Mesendoderm (in vitro differentiated cells): ENCODE measurements at regions not wholly inside any gene's neighbourhood (a gene's known extent, or its start where the extent isn't known, plus 50 kb on each side); places are given as distances from the start of the nearest gene placed in this dataset.

Experiments used
- DNase-seq: peaks from one replicate; pipeline ENCODE4 v3.0.0; 2013
- H2AK5ac ChIP-seq: 2 replicates; pipeline ENCODE4 v1.6.1; 2013; ENCODE audit warnings: low read length, inconsistent platforms
- H2BK120ac ChIP-seq: 2 replicates; pipeline ENCODE4 v1.6.1; 2013; ENCODE audit warnings: low read depth, mild to moderate bottlenecking, low read length, moderate library complexity, mixed read lengths
- H2BK15ac ChIP-seq: replicated peaks from 2 replicates; pipeline ENCODE4 v1.6.1; 2013; ENCODE audit warnings: low read depth, mild to moderate bottlenecking, moderate library complexity
- H2BK5ac ChIP-seq: 2 replicates; pipeline ENCODE4 v1.6.1; 2013; ENCODE audit warnings: low read length, inconsistent platforms
- H3K18ac ChIP-seq: 2 replicates; pipeline ENCODE4 v1.6.1; 2013; ENCODE audit warnings: mild to moderate bottlenecking, low read length, mixed read lengths
- H3K23ac ChIP-seq: one replicate; pipeline ENCODE4 v1.6.1; 2013; ENCODE audit warnings: low read length
- H3K27ac ChIP-seq: 2 replicates; pipeline ENCODE4 v1.5.1; 2013; ENCODE audit warnings: low read depth, mild to moderate bottlenecking, inconsistent platforms, low read length, moderate library complexity
- H3K27me3 ChIP-seq: 2 replicates; pipeline ENCODE4 v1.6.1; 2013; ENCODE audit warnings: low read length, control low read depth, mild to moderate bottlenecking, inconsistent platforms; ENCODE audit not compliant: insufficient read depth, poor library complexity
- H3K36me3 ChIP-seq: 2 replicates; pipeline ENCODE4 v1.6.1; 2013; ENCODE audit warnings: low read length, inconsistent platforms; ENCODE audit not compliant: control insufficient read depth, insufficient read depth
- H3K4ac ChIP-seq: one replicate; pipeline ENCODE4 v1.6.1; 2013; ENCODE audit warnings: low read depth, mild to moderate bottlenecking, low read length, moderate library complexity
- H3K4me1 ChIP-seq: 2 replicates; pipeline ENCODE4 v1.6.1; 2013; ENCODE audit warnings: low read depth, low read length, inconsistent platforms; ENCODE audit not compliant: control insufficient read depth
- H3K4me2 ChIP-seq: 2 replicates; pipeline ENCODE4 v1.6.1; 2013; ENCODE audit warnings: low read length
- H3K4me3 ChIP-seq: 2 replicates; pipeline ENCODE4 v1.5.1; 2013; ENCODE audit warnings: mild to moderate bottlenecking, low read length
- H3K56ac ChIP-seq: one replicate; pipeline ENCODE4 v1.6.1; 2013; ENCODE audit warnings: low read length
- H3K79me1 ChIP-seq: 2 replicates; pipeline ENCODE4 v1.6.1; 2013; ENCODE audit warnings: low read length, inconsistent platforms
- H3K79me2 ChIP-seq: 2 replicates; pipeline ENCODE4 v1.6.1; 2013; ENCODE audit warnings: mild to moderate bottlenecking, low read length; ENCODE audit not compliant: control insufficient read depth, insufficient read depth
- H3K9ac ChIP-seq: 2 replicates; pipeline ENCODE4 v1.6.1; 2013; ENCODE audit warnings: low read length, inconsistent platforms
- H4K5ac ChIP-seq: one replicate; pipeline ENCODE4 v1.6.1; 2013; ENCODE audit warnings: low read length
- H4K8ac ChIP-seq: one replicate; pipeline ENCODE4 v1.6.1; 2013; ENCODE audit warnings: low read depth, mild to moderate bottlenecking, control low read depth, low read length, moderate library complexity
- WGBS: extraction: QIAGEN DNeasy Blood & Tissue Kit; methylation state at CpG from one replicate; pipeline ENCODE4 v1.1.7; 2013; ENCODE audit warnings: low lambda C conversion rate, missing lambda C conversion rate; ENCODE audit not compliant: insufficient coverage; ENCODE audit errors: extremely low coverage; 5-methylcytosine and 5-hydroxymethylcytosine counted together

DNA sequence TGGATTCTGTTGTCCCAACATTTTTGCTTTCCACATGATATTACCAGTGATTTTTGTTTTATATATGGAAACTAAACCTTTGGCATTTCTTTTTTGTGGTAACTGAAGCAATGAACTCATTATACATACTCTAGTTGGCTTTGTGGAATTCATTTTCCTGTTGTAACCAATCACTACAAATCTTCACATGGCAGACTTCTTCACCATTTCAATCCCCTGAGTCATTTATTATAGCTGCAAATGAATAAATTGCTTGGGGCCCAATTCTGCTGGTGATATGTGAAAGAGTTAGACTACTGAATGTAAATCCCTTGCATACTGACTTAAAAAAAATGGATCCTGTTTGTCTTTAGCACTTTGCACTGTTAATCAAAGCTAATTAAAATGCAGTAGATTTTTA, 1709.6 kb upstream of the WWC1 start:
- no peak overlapping the region for H2BK15ac ChIP-seq
- H4K5ac ChIP-seq, result no peak overlapping the region
- H3K9ac ChIP-seq, result no peak overlapping the region
- no peak overlapping the region for H3K18ac ChIP-seq
- H3K4me1 ChIP-seq, result no peaks in the 10 kb centered on the region
- no peaks in the 10 kb centered on the region for H3K79me1 ChIP-seq
- H3K56ac ChIP-seq, result no peak overlapping the region
- H3K27me3 ChIP-seq, result no peaks in the 10 kb centered on the region
- no peaks in the 10 kb centered on the region for H3K79me2 ChIP-seq
- H4K8ac ChIP-seq, result no peak overlapping the region
- H2BK5ac ChIP-seq, result no peak overlapping the region
- H2AK5ac ChIP-seq, result no peak overlapping the region
- no peak overlapping the region for H2BK120ac ChIP-seq
- no peaks in the 10 kb centered on the region for H3K36me3 ChIP-seq
- no peak overlapping the region for H3K4me2 ChIP-seq
- no peak overlapping the region for H3K27ac ChIP-seq
- no peak overlapping the region for H3K23ac ChIP-seq
- no peak overlapping the region for H3K4me3 ChIP-seq
- no peak for DNase-seq
- no peak overlapping the region for H3K4ac ChIP-seq

DNA sequence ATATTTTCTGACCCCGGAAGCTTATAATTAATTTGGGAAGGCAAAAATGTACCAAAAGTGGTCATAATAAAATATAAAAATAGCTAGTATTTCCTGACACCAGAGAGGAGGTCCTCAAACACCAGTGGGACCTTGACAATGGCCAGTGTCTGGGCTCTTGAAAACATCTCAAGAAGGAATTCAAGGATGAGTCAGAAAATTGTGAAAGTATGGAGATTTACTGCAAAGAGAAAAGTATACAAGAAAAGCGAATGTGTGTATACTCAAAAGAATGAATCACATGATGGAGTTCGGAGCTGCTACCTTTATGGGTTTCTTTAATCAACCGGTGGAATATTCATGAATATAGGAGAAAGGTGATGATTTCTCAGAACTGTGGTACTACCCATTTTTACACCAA, 1709.0 kb upstream of the WWC1 start:
- Histone ChIP-seq H3K4ac (no peak overlapping the region), H2BK120ac (no peak overlapping the region), H4K5ac (no peak overlapping the region), H2AK5ac (no peak overlapping the region), H3K4me2 (no peak overlapping the region), H3K79me1 (no peaks in the 10 kb centered on the region), H3K18ac (no peak overlapping the region), H3K56ac (no peak overlapping the region), H3K79me2 (no peaks in the 10 kb centered on the region), H2BK15ac (no peak overlapping the region), H3K9ac (no peak overlapping the region), H3K4me3 (no peak overlapping the region), H3K27ac (no peak overlapping the region), H2BK5ac (no peak overlapping the region), H3K4me1 (no peaks in the 10 kb centered on the region), H3K23ac (no peak overlapping the region), H3K27me3 (no peaks in the 10 kb centered on the region), H4K8ac (no peak overlapping the region), H3K36me3 (no peaks in the 10 kb centered on the region)
- DNase-seq, result no peak
- WGBS, result no CpG with 5 or more reads among the region's 4 CpGs

DNA sequence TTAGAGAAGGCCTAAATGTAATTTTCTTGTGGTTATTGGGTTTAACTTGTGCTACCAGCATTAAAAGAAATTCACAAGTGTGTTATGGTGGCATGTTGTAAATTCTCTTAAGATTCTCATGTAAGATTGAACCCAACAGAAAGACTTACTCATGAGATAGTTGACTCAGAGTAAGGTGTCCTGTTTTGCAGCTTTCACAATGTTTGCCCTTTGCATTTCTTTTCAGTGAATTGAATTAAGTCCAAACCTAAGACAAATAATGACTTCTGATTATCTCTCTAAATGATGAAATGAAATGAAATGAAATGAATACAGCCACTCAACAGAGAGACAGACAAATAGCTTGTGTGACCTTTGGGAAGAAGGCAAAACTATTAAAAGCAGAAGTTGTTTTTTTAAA, 1696.9 kb upstream of the WWC1 start:
- H2BK5ac ChIP-seq, result no peak overlapping the region
- no peak overlapping the region for H2AK5ac ChIP-seq
- no peak for DNase-seq
- no peaks in the 10 kb centered on the region for H3K4me1 ChIP-seq
- no peak overlapping the region for H4K5ac ChIP-seq
- no peaks in the 10 kb centered on the region for H3K79me2 ChIP-seq
- H3K23ac ChIP-seq, result no peak overlapping the region
- H2BK120ac ChIP-seq, result no peak overlapping the region
- H3K18ac ChIP-seq, result no peak overlapping the region
- H2BK15ac ChIP-seq, result no peak overlapping the region
- no peak overlapping the region for H3K56ac ChIP-seq
- no peak overlapping the region for H3K9ac ChIP-seq
- no peak overlapping the region for H3K4me3 ChIP-seq
- no peak overlapping the region for H3K27ac ChIP-seq
- no peak overlapping the region for H4K8ac ChIP-seq
- no peaks in the 10 kb centered on the region for H3K27me3 ChIP-seq
- no peak overlapping the region for H3K4ac ChIP-seq
- no peaks in the 10 kb centered on the region for H3K36me3 ChIP-seq
- no peaks in the 10 kb centered on the region for H3K79me1 ChIP-seq
- H3K4me2 ChIP-seq, result no peak overlapping the region

DNA sequence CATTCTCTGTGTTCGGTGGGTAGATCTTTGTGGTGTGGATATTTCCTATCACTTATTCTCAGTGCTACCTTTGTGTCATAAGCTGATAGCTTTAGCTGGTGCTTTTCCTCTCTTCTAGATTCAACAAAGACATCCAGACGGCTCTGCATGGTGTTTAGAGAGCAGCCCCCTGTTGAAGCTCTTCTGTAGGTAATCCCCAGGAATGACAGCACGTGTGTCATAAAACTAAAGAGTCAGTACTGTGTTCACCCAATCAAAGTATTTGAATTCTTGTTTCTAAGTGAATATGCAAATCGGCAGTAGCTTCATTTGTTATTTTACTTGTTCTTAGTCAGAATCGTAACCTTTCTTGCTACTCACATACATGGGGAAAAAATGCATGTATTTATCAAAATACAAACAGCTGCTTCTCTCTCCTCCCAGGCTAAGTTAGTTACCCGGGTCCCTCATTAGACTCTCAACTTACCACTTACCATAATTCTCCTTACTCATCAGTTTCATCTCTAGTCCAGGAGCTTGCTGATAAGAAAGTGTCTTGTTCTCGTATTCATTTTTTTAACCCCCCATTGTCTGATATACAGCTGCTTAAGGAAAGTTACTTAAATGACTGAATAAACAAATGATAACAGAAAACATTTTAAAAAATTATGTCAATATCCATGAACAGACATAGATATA, 1696.0 kb upstream of the WWC1 start:
- no peak overlapping the region for H3K23ac ChIP-seq
- H3K18ac ChIP-seq, result no peak overlapping the region
- peak; percentile 16 for DNase-seq
- no peak overlapping the region for H3K4me3 ChIP-seq
- no CpG with 5 or more reads among the region's 7 CpGs for WGBS
- H3K56ac ChIP-seq, result no peak overlapping the region
- no peak overlapping the region for H2BK15ac ChIP-seq
- H4K5ac ChIP-seq, result no peak overlapping the region
- no peak overlapping the region for H3K27ac ChIP-seq
- no peak overlapping the region for H3K9ac ChIP-seq
- H3K79me2 ChIP-seq, result no peaks in the 10 kb centered on the region
- H2AK5ac ChIP-seq, result no peak overlapping the region
- H3K4ac ChIP-seq, result no peak overlapping the region
- no peaks in the 10 kb centered on the region for H3K4me1 ChIP-seq
- no peak overlapping the region for H2BK120ac ChIP-seq
- no peak overlapping the region for H4K8ac ChIP-seq
- H2BK5ac ChIP-seq, result no peak overlapping the region
- H3K36me3 ChIP-seq, result no peaks in the 10 kb centered on the region
- no peaks in the 10 kb centered on the region for H3K79me1 ChIP-seq
- no peaks in the 10 kb centered on the region for H3K27me3 ChIP-seq
- H3K4me2 ChIP-seq, result no peak overlapping the region

DNA sequence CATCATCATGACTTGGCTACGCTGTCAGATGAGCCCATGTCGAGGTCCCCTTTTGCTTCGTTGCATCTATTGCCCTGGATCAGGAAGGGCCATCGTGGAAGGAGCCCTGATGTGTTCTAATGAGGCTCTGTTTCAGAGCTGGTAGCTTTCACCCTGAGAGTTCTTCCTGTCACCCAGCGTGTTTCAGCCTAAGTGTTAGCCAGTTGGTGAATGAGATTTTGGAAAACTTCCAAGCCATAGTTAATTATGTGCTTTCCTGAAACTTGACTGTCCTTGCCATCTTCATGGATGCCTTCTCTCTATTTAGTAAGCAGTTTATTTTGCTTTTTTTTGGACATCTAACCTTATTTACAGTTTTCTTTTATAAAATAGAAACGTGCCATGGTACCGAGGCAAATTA, 1695.4 kb upstream of the WWC1 start:
- Histone ChIP-seq H4K8ac (no peak overlapping the region), H3K27ac (no peak overlapping the region), H2BK5ac (no peak overlapping the region), H2BK120ac (peak overlapping the region; percentile 3), H3K18ac (no peak overlapping the region), H3K9ac (no peak overlapping the region), H4K5ac (no peak overlapping the region), H3K23ac (no peak overlapping the region), H2BK15ac (no peak overlapping the region), H3K56ac (no peak overlapping the region), H3K4ac (no peak overlapping the region), H3K4me2 (no peak overlapping the region), H3K79me1 (no peaks in the 10 kb centered on the region), H2AK5ac (no peak overlapping the region), H3K79me2 (no peaks in the 10 kb centered on the region), H3K36me3 (no peaks in the 10 kb centered on the region), H3K27me3 (no peaks in the 10 kb centered on the region), H3K4me1 (no peaks in the 10 kb centered on the region), H3K4me3 (no peak overlapping the region)
- WGBS, result no CpG with 5 or more reads among the region's 7 CpGs
- no peak for DNase-seq

DNA sequence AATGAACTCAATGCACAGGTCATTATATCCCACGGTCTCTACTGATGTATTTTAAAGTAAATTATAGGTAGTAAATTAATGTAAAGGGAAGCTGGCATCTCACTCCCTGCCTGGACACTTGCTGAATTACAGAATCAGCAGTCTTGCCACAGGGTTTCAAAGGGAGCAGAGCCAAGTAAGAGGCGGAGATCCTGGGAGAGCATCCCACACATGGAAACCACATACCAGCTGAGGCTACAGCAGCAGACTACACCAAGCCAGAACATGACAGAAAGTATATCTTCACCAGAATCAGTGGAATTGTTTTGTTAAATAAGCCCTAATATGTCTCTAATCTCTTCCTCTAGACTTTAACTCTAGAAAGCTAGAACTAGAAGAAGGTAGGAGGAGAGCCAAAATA, 1689.2 kb upstream of the WWC1 start:
- Histone ChIP-seq H3K9ac (no peak overlapping the region), H3K4ac (no peak overlapping the region), H2BK15ac (no peak overlapping the region), H3K18ac (no peak overlapping the region), H3K36me3 (no peaks in the 10 kb centered on the region), H3K79me1 (no peaks in the 10 kb centered on the region), H2AK5ac (no peak overlapping the region), H3K4me2 (no peak overlapping the region), H3K27ac (no peak overlapping the region), H3K56ac (no peak overlapping the region), H3K4me1 (no peaks in the 10 kb centered on the region), H3K79me2 (no peaks in the 10 kb centered on the region), H4K8ac (no peak overlapping the region), H2BK5ac (no peak overlapping the region), H3K4me3 (no peak overlapping the region), H3K23ac (no peak overlapping the region), H2BK120ac (no peak overlapping the region), H4K5ac (no peak overlapping the region), H3K27me3 (no peaks in the 10 kb centered on the region)
- no CpG with 5 or more reads among the region's 2 CpGs for WGBS
- no peak for DNase-seq
